GM19025 (cell line): ENCODE measurements at regions not wholly inside any gene's neighbourhood (a gene's known extent, or its start where the extent isn't known, plus 50 kb on each side); places are given as distances from the start of the nearest gene placed in this dataset.
"Not testable (repeated sequence)": the region's sequence is repeated elsewhere in the genome, so short reads cannot be mapped to it uniquely, and the experiment has no call there.

Source experiments
- ATAC-seq: cut with Tn5 transposase; IDR thresholded peaks from one replicate; pipeline ENCODE4 v1.9.1; 2021; ENCODE audit warnings: mild to moderate bottlenecking, low read depth, moderate library complexity; ENCODE audit not compliant: unreplicated experiment

DNA sequence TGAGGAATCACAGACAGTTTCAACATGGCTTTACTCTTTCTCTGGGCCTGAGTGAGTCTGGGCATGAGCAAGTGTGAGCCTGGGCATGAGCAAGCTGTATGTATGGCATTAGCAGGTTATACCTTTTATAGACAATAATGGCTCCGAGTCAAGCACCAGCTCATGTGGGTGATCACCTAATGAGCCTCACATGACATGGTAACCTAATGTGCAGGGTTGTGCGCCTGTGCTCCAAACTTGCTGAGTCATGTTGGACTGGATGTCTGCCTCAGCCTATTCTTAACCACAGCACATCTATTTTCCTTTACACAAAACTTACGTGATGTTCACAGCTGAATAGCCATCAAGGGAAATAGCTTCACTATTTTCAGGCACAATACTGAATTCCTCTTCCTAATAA lies 236.2 kb upstream of the NRIP1 start:
- no peak for ATAC-seq

DNA sequence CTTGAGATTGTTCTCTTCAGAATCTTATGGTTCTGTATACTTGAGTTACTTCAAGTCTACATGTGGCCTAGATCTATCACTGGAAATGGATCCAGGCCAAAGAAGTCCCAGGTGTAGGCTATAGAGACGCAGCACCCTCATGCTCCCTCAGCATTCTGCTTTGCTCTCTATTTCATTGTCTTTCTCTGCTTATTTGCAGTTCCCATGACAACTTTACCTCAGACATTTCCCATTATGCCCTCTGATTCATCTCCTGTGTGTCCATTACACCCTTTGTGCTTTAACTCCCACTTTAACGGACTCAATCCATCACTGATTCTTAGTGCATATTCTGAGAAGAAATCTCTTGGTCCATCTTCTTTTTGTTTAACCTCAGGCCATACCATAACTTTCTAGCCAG lies 236.9 kb upstream of the NRIP1 start:
- ATAC-seq: no peak

DNA sequence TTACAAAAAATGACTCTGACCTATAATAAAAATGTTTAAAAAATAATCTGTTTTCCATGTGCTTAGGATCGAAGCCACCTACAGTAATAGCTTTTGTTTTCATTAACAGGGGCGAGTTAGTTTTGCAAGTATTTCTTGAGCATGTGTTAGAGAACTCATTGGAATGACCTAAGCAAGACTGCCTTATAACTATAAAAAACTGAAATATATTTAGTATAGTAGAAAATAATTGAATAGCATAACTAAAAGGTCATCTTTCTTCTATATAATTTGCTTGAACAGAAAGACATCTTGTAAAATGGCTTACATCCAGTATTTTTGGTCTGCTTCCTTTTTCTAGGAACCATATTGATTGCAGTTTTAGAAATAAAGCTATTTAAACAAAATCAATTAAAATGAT lies 241.5 kb upstream of the NRIP1 start:
- ATAC-seq: no peak

DNA sequence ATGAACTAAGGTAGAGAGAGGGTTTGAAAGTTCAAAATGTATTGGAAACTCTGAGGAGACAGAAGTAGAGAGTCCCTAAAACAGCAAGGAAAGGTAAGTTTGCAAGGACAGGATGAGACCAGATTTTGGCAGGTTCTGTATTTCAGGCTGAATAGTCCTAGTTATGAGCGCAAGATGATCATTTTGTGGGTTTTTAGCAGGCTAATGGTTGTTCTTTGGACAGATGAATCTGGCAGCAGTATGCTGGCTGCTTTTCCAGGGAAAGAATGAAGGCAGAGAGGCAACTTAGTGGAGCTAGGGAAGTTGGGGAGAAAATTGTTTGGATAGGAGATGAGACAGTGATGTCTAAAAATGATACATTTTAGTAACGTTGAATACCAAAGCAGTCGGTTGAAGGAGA lies 243.5 kb upstream of the NRIP1 start:
- ATAC-seq: no peak

DNA sequence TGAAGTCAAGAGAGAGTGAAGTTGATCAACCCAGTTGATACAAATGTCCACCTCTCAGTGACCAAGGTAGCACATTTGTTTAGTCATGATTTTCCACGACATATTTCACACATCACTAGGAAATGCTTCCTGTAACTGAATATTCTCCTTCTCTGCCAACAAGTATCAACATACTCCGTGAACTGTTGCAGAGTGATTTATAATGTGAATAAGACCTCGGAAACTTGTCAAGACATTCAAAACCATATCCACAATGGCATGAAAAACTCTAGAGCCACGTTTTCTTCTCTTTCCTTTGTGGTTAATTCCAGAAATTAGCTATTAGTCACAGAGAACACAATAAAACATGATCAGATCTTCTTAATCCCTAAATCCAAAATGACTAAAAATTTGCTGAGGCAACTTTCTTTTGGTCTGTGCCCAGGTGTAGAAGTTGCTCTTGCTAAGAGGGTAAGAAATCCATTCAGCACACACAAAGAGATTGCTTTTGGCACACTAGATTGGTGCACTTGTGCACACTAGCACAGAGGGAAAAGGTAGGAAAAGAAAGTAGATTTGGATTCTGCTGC lies 244.3 kb upstream of the NRIP1 start:
- ATAC-seq: no peak

DNA sequence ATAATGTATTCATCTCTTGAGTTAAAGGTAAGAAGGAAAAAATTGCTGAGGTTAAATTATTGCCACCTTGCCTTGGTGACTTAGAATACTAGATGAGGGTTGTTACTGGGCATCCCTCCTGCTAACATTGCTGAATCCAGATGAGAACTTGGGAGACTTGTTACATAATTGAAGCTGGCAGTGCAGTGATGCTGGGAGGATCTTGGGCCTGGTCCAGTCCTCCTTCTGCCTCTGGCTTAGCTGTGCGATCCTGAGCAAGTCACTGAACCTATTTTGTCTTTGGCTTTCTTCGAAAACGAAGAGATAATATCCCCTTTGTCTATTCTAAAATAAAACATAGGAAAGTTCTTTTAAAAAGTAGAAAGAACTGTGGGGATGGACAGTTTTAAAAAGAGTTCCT lies 244.9 kb upstream of the NRIP1 start:
- ATAC-seq: no peak

- ATAC-seq: no peak
Measured at GRCh38 chr21:15311510-15311909, 246.7 kb upstream of the NRIP1 start.

GRCh38 chr21:15317034-15317433 lies 252.2 kb upstream of the NRIP1 start:
- not testable (repeated sequence) for ATAC-seq

GRCh38 chr21:15319727-15320126 lies 254.9 kb upstream of the NRIP1 start:
- ATAC-seq: no peak

DNA sequence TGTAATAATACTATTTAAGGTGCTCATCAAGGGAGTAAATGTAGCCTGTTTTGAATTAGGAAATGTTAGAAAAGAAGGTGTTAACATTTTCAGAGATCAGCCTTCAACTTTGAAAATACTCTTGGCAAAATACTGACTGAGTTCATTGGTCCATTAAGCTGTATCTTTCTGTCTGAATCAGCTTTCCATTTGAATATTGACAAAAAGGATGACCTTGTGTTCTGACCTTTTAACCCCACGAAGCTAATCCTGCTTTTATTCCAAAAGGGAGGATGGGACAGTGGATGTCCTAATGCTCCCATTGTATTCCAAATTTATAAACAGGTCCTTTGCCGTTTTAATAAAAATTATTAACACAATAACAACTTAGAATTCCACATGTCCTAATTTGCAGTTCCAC lies 259.7 kb upstream of the NRIP1 start:
- no peak for ATAC-seq

DNA sequence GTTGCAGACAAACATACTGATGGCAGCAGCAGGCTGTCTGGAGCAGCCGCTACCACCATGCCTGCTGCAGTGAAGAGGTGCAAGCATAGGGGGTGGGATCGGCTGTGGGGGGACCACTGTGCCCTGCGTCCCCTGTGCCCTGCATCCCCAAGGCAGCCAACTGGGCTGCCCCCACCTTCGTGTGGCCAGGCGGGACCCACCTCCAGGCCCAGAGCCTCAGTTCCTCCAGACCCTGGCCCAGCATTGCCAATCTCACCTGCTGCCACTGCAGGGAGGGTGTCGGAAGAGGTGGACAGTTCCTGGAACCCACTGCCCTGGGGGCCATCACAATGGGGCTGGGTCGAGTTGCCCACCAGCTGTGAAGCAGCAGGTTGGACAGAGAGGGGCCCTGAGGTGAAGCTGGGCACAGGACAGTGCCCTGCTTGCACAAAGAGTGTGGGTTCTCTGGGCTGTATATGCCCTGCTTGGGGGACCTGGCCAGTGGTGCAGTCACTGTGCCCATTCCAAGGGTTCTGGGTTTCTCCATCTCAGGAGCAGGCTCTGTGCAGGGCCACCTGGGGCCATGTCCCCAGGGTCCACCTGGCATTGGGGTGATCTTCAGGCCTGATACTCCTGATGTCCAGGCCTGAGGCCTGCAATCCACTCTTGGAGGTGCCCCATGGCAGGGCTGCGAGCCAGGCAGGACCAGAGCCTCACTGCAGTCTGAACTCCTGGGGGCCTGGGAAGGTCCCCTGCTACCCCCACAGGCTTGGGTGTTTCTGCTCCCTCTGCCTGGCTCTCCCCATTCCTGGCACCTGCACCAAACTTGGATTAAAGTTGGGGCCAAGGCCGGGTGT lies 261.4 kb upstream of the NRIP1 start:
- ATAC-seq: no peak

GRCh38 chr21:15327637-15328265 lies 263.0 kb upstream of the NRIP1 start:
- ATAC-seq: no peak

DNA sequence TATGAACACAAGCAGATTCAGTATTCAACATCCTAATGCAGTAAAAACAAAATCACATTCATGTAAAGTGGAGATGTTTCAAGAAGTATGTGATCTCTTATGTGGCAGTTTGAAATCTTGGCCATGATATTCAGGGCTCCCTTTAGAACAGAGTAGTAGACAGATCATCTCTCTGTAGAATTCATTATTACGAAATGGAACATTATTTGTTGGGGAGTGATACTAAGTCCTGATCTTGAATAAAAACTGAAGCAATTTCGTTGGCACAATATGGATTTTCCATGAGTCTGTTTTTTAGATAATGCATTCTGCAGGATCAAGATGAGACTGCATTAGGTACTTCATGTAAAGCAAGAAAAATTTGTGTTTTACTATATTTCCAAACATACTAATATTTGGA lies 264.4 kb upstream of the NRIP1 start:
- ATAC-seq: no peak

DNA sequence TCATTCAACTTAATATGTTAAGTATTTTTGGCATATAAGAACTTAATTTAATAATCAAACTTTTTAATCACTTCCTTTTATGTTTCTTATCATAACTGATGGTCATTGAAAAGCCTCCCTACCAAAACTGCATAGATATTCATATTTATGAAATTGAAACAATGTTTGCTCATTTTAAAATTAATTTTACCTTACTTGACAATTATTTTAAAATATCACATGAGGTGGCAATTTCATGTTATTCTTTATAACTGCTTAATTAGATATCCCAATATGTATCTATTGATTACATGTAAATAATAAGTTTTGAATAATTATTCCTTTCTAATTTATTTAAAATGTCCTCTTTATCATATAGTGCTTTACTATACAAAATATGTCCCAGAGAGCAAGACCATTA lies 266.1 kb upstream of the NRIP1 start:
- no peak for ATAC-seq

GRCh38 chr21:15332572-15332971 lies 267.8 kb upstream of the NRIP1 start:
- ATAC-seq: no peak

DNA sequence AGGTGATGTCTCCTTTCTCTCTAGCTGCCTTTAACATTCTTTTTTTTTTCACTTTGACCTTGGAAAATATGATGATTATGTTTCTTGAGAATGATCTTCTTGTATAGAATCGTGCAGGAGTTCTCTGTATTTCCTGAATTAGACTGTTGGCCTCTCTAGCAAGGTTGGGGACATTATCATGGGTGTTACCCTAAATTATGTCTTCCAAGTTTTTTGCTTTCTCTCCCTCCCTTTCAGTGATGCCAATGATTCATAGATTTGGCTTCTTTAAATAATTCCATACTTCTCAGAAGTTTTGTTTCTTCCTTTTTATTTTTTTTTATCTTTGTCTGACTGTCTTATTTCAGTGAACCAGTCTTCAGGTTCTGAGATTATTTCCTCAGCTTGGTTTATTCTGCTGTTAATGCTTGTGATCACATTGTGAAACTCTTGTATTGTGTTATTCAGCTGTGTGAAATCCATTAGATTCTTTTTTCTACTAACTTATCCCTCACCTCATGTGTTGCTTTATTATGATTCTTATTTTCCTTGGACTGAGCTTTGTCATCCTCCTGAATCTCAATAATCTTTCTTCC lies 268.4 kb upstream of the NRIP1 start:
- no peak for ATAC-seq

- ATAC-seq: no peak
Measured at GRCh38 chr21:15333951-15334350, 269.2 kb upstream of the NRIP1 start.

GRCh38 chr21:15343066-15343465 lies 278.3 kb upstream of the NRIP1 start:
- no peak for ATAC-seq

GRCh38 chr21:15352009-15352408 lies 287.2 kb upstream of the NRIP1 start:
- ATAC-seq: no peak

- ATAC-seq: no peak
Measured at GRCh38 chr21:15353546-15353945, 288.7 kb upstream of the NRIP1 start.

DNA sequence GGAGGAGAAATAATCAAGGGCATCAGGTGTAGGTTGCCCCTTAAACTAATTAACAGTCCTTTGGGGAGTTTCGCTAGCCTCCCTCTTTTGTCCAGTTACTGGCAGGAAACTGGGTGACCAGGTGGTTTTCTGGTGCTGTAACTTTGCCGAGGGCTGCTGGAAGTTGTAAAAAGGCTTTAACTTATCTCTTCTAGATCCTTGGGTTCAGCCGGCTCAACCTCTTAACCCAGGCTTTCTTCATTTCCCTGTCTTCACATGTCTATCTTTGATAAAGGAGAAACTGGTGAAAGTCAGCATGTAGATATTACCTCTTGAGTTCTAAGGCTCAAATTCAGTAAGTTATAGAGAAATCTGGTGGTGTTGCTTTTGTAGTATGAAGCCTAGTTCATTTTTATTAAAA lies 289.7 kb upstream of the NRIP1 start:
- ATAC-seq: no peak

GRCh38 chr21:15355066-15355465 lies 290.3 kb upstream of the NRIP1 start:
- no peak for ATAC-seq
